Heart left ventricle (tissue), 13 donors: ENCODE measurements at regions not wholly inside any gene's neighbourhood (a gene's known extent, or its start where the extent isn't known, plus 50 kb on each side); places are given as distances from the start of the nearest gene placed in this dataset.
"Not testable (repeated sequence)": the region's sequence is repeated elsewhere in the genome, so short reads cannot be mapped to it uniquely, and the experiment has no call there.

Source experiments
- POLR2A ChIP-seq, 2 donors: fragments of 450-650 bp; IDR thresholded peaks; one replicate each; pipeline ENCODE4 v1.6.1; 2017; ENCODE audit warnings: antibody characterized with exemption in 2 of 2, mild to moderate bottlenecking in 2 of 2, moderate library complexity in 2 of 2
- TF ChIP-seq, protein P1 (sequence below), 12 donors: fragments of 200-600 bp; sonication (generic) in 4 of 12; IDR thresholded peaks; one replicate each; pipeline versions ENCODE4 v1.5.0 to v1.8.0; 2018 to 2022; ENCODE audit warnings: antibody characterized with exemption in 12 of 12, mild to moderate bottlenecking in 5 of 12
- donor health status: ischemic (EF 13 %, LVEDD 7.1; RV severe dilation, severe dysfunction).
- donor health status: DM: no; HTN: yes; CAD: no.
- donor health status: DM: no; HTN: no; CAD: no.
- donor health status: ischemic (EF 25% LVEDD 6.9; RV normal size, moderate dysfunction).
- donor health status: ischemic (EF 25% LVEDD 5.7; RV mildly dilated, moderate dysfunction).
- donor health status: ischemic (EF 35%, LVEDD 5.7; RV mildly dilated, moderate dysfunction).
- donor health status: nonischemic (EF 11% LVEDD 7.7; RV severe dilation, severe dysfunction).
- donor health status: DM: yes; HTN: yes; CAD: no.
- donor health status: PGD.
- donor health status: ischemic (EF 29% LVEDD 5.4; RV normal size, mild dysfunction).
- donor health status: nonischemic (EF 23%, LVEDD 6.1; RV moderate dilation, normal function).

DNA sequence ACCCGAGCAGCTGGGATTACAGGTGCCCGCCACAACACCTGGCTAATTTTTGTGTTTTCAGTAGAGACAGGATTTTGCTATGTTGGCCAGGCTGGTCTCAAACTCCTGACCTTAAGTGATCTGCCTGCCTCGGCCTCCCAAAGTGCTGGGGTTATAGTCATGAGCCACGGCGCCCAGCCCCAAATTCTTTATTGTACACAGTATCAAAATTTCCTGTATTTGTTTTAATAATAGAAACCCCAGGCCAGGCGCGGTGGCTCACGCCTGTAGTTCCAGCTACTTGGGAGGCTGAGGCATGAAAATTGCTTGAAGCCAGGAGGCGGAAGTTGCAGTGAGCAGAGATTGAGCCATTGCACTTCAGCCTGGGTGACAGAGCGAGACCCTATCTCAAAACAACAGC, 266.3 kb upstream of the TPK1 start:
- not testable (repeated sequence) for TF ChIP-seq POLR2A (IDR thresholded peaks at IDR 0.05)
- TF ChIP-seq, protein P1, sequence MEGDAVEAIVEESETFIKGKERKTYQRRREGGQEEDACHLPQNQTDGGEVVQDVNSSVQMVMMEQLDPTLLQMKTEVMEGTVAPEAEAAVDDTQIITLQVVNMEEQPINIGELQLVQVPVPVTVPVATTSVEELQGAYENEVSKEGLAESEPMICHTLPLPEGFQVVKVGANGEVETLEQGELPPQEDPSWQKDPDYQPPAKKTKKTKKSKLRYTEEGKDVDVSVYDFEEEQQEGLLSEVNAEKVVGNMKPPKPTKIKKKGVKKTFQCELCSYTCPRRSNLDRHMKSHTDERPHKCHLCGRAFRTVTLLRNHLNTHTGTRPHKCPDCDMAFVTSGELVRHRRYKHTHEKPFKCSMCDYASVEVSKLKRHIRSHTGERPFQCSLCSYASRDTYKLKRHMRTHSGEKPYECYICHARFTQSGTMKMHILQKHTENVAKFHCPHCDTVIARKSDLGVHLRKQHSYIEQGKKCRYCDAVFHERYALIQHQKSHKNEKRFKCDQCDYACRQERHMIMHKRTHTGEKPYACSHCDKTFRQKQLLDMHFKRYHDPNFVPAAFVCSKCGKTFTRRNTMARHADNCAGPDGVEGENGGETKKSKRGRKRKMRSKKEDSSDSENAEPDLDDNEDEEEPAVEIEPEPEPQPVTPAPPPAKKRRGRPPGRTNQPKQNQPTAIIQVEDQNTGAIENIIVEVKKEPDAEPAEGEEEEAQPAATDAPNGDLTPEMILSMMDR (IDR thresholded peaks at IDR 0.05), result not testable (repeated sequence)
